ENCODE measurements at regions not wholly inside any gene's neighbourhood (a gene's known extent, or its start where the extent isn't known, plus 50 kb on each side); places are given as distances from the start of the nearest gene placed in this dataset.
A peak's percentile ranks its signal among the peaks of the same experiment; 100 is the strongest.

GRCh38 chr20:3312940-3313682 lies 74.1 kb upstream of the SLC4A11 start:
- H3K27ac ChIP-seq: peak overlapping the region; percentile 45 to 68
- H3K27me3 ChIP-seq: no peaks in the 10 kb centered on the region
- intact Hi-C loops (cut with DNase I; ENCODE audit: low total_unique reads): no loop called here
- H3K36me3 ChIP-seq: no peaks in the 10 kb centered on the region
- no peaks in the 10 kb centered on the region for H3K9me3 ChIP-seq
- DNase-seq (ENCODE audit: low spot score in 2 of 2): peak in 1 of 2 donors; percentile 70
- no peak for TF ChIP-seq POLR2A (IDR thresholded peaks at IDR 0.05)
- TF ChIP-seq CTCF (IDR thresholded peaks at IDR 0.05): no peak
- TF ChIP-seq POLR2AphosphoS5 (IDR thresholded peaks at IDR 0.05): peak in 2 of 3 donors; percentile 32 to 64
- H3K4me3 ChIP-seq: no peak overlapping the region
- H3K4me1 ChIP-seq: peaks cover 0 to 21% of the 10 kb centered on the region in 2 donors

- intact Hi-C loops (cut with DNase I; ENCODE audit: low total_unique reads): no loop called here
- Histone ChIP-seq H3K27me3 (no peaks in the 10 kb centered on the region), H3K4me3 (no peak overlapping the region), H3K36me3 (no peaks in the 10 kb centered on the region), H3K27ac (peak overlapping the region in 1 of 2 donors; percentile 68), H3K9me3 (no peaks in the 10 kb centered on the region), H3K4me1 (peaks cover 0 to 21% of the 10 kb centered on the region in 2 donors)
- DNase-seq (ENCODE audit: low spot score in 2 of 2): no peak
- no peak for TF ChIP-seq CTCF (IDR thresholded peaks at IDR 0.05)
- no peak for TF ChIP-seq POLR2A (IDR thresholded peaks at IDR 0.05)
- TF ChIP-seq POLR2AphosphoS5 (IDR thresholded peaks at IDR 0.05): no peak
Measured at GRCh38 chr20:3311623-3312022, 72.6 kb upstream of the SLC4A11 start.

- Histone ChIP-seq H3K4me1 (peaks cover 0 to 9% of the 10 kb centered on the region in 2 donors), H3K4me3 (no peak overlapping the region), H3K27ac (no peak overlapping the region), H3K36me3 (no peaks in the 10 kb centered on the region), H3K27me3 (no peaks in the 10 kb centered on the region), H3K9me3 (no peaks in the 10 kb centered on the region)
- TF ChIP-seq POLR2AphosphoS5 (IDR thresholded peaks at IDR 0.05): no peak
- no peak for TF ChIP-seq POLR2A (IDR thresholded peaks at IDR 0.05)
- no peak for TF ChIP-seq CTCF (IDR thresholded peaks at IDR 0.05)
- DNase-seq (ENCODE audit: low spot score in 2 of 2): no peak
- intact Hi-C loops (cut with DNase I; ENCODE audit: low total_unique reads): no loop called here
Measured at GRCh38 chr20:3309226-3309625, 70.2 kb upstream of the SLC4A11 start.

- Histone ChIP-seq H3K27me3 (no peaks in the 10 kb centered on the region), H3K4me3 (no peak overlapping the region), H3K36me3 (peaks cover 5% of the 10 kb centered on the region), H3K9me3 (no peaks in the 10 kb centered on the region), H3K4me1 (no peaks in the 10 kb centered on the region), H3K27ac (peak overlapping the region in 1 of 2 donors; percentile 52)
- no peak for DNase-seq (ENCODE audit: low spot score in 2 of 2)
- intact Hi-C loops (cut with DNase I; ENCODE audit: low total_unique reads): no loop called here
- TF ChIP-seq POLR2AphosphoS5 (IDR thresholded peaks at IDR 0.05) (no peak), POLR2A (IDR thresholded peaks at IDR 0.05) (no peak), CTCF (IDR thresholded peaks at IDR 0.05) (no peak)
Measured at GRCh38 chr20:3307725-3308124, 68.7 kb upstream of the SLC4A11 start.

- no peaks in the 10 kb centered on the region for H3K9me3 ChIP-seq
- peak overlapping the region; percentile 34 to 52 for H3K27ac ChIP-seq
- intact Hi-C loops (cut with DNase I; ENCODE audit: low total_unique reads): no loop called here
- no peaks in the 10 kb centered on the region for H3K4me1 ChIP-seq
- TF ChIP-seq POLR2A (IDR thresholded peaks at IDR 0.05) (no peak), POLR2AphosphoS5 (IDR thresholded peaks at IDR 0.05) (no peak), CTCF (IDR thresholded peaks at IDR 0.05) (no peak)
- DNase-seq (ENCODE audit: low spot score in 2 of 2): no peak
- H3K36me3 ChIP-seq: peaks cover 5% of the 10 kb centered on the region
- no peak overlapping the region for H3K4me3 ChIP-seq
- H3K27me3 ChIP-seq: no peaks in the 10 kb centered on the region
Measured at GRCh38 chr20:3307078-3307477, 68.1 kb upstream of the SLC4A11 start.

Data from breast epithelium (tissue), 4 donors.